ENCODE measurements at regions not wholly inside any gene's neighbourhood (a gene's known extent, or its start where the extent isn't known, plus 50 kb on each side); places are given as distances from the start of the nearest gene placed in this dataset.

GRCh38 chr3:148204131-148204530 is 493.6 kb upstream of the AGTR1 start:
- TF ChIP-seq CTCF (conservative IDR thresholded peaks at IDR 0.05; ENCODE audit: low read depth, low read length), result no peak
- TF ChIP-seq EZH2 (IDR thresholded peaks at IDR 0.05; ENCODE audit: borderline replicate concordance, low read depth, low read length, poor library complexity, severe bottlenecking), result no peak

All from A673 (cell line).